Endothelial cell of umbilical vein (primary cell): ENCODE measurements at regions not wholly inside any gene's neighbourhood (a gene's known extent, or its start where the extent isn't known, plus 50 kb on each side); places are given as distances from the start of the nearest gene placed in this dataset.

ENCODE experiments used
- BruUV-seq: library from RNA; stranded (reverse); fragments of 400-500 nt; replicated peaks from 2 replicates; lab custom pipeline; 2021; lab: Mats Ljungman, UMichigan
- CTCF ChIA-PET: fragments of 300-600, 350-600 bp; sonication (Branson Sonifier 250); formaldehyde crosslinking; loops from one replicate; lab custom pipeline; 2021; ENCODE audit warnings: antibody characterized with exemption, inconsistent platforms; lab: Charles Lee
- POLR2A ChIA-PET: fragments of 300-600, 350-600 bp; sonication (Branson Sonifier 250); formaldehyde crosslinking; loops from one replicate; lab custom pipeline; 2021; ENCODE audit warnings: antibody characterized with exemption, inconsistent platforms; lab: Charles Lee
- DNase-seq: peaks from one replicate; pipeline ENCODE4 v3.0.0-alpha.2; 2011; ENCODE audit warnings: low read depth, low spot score
- FAIRE-seq: peaks from 2 replicates; lab custom pipeline; 2011; peaks lifted over from hg19 to GRCh38; lab: Jason Lieb, UNC
- H2AFZ ChIP-seq: 2 replicates; pipeline ENCODE4 v1.6.0; 2012; ENCODE audit warnings: low read depth, low read length, control low read depth, inconsistent platforms
- H3K27ac ChIP-seq: 2 replicates; pipeline ENCODE4 v1.5.1; 2011; ENCODE audit warnings: low read depth, mild to moderate bottlenecking, control low read depth, low read length, moderate library complexity; ENCODE audit not compliant: insufficient read depth
- H3K27me3 ChIP-seq, 2 experiments: 2 replicates each; pipeline versions ENCODE4 v1.6.0 to v1.6.1; 2011; ENCODE audit warnings: low read length in 2 of 2, mixed read lengths in 1 of 2; ENCODE audit not compliant: control insufficient read depth in 2 of 2, insufficient read depth in 2 of 2
- H3K36me3 ChIP-seq, 2 experiments: 2 replicates in 1 of 2; 3 replicates in 1 of 2; pipeline ENCODE4 v1.5.1; 2011; ENCODE audit warnings: low read length in 2 of 2, mild to moderate bottlenecking in 1 of 2, moderate library complexity in 1 of 2; ENCODE audit not compliant: control insufficient read depth in 2 of 2, insufficient read depth in 2 of 2; ENCODE audit errors: extremely low read depth in 1 of 2
- H3K4me1 ChIP-seq: 3 replicates; pipeline ENCODE4 v1.5.1; 2011; ENCODE audit warnings: mild to moderate bottlenecking, low read length; ENCODE audit not compliant: control insufficient read depth, insufficient read depth; ENCODE audit errors: extremely low read depth
- H3K4me2 ChIP-seq: 2 replicates; pipeline ENCODE4 v1.6.1; 2011; ENCODE audit warnings: low read length, control low read depth, mixed read lengths; ENCODE audit not compliant: insufficient read depth
- H3K4me3 ChIP-seq, 3 experiments: fragments of 200-600 bp in 1 of 3; sonication (generic), shearing (Covaris generic) in 1 of 3; replicated peaks in 1 of 3; 2 replicates each; pipeline ENCODE4 v1.5.1; 2011 to 2016; ENCODE audit warnings: control low read depth in 3 of 3, low read length in 3 of 3, mild to moderate bottlenecking in 2 of 3, inconsistent platforms in 1 of 3, low read depth in 1 of 3, moderate library complexity in 1 of 3; ENCODE audit not compliant: insufficient read depth in 1 of 3
- H3K79me2 ChIP-seq: 2 replicates; pipeline ENCODE4 v1.6.0; 2012; ENCODE audit warnings: low read length, inconsistent platforms; ENCODE audit not compliant: control insufficient read depth, insufficient read depth
- H3K9ac ChIP-seq: replicated peaks from 2 replicates; pipeline ENCODE3; 2011; ENCODE audit warnings: low read length, control low read depth; ENCODE audit not compliant: insufficient read depth; ENCODE audit errors: extremely low read depth
- H3K9me1 ChIP-seq: replicated peaks from 3 replicates; pipeline ENCODE4 v1.6.0; 2011; ENCODE audit warnings: mild to moderate bottlenecking, low read length; ENCODE audit not compliant: control insufficient read depth, insufficient read depth; ENCODE audit errors: extremely low read depth
- H3K9me3 ChIP-seq: replicated peaks from 2 replicates; pipeline ENCODE4 v1.5.1; 2012; ENCODE audit warnings: low read length, inconsistent platforms; ENCODE audit not compliant: control insufficient read depth, insufficient read depth
- H4K20me1 ChIP-seq: replicated peaks from 2 replicates; pipeline ENCODE3; 2011; ENCODE audit warnings: mild to moderate bottlenecking, low read length; ENCODE audit not compliant: control insufficient read depth, insufficient read depth; ENCODE audit errors: extremely low read depth
- GATA2 ChIP-seq: IDR thresholded peaks from 2 replicates; pipeline ENCODE4 v1.7.0; 2011; ENCODE audit warnings: low read depth, mild to moderate bottlenecking, moderate library complexity, mixed read lengths, low read length; ENCODE audit not compliant: insufficient read length, insufficient read depth
- MYC ChIP-seq: IDR thresholded peaks from one replicate; pipeline ENCODE4 v1.6.1; 2011; ENCODE audit warnings: mild to moderate bottlenecking, low read depth, low read length
- POLR2AphosphoS5 ChIP-seq: IDR thresholded peaks from 2 replicates; pipeline ENCODE4 v1.6.1; 2012; ENCODE audit warnings: low read depth, mild to moderate bottlenecking, control low read depth, low read length, moderate library complexity; ENCODE audit not compliant: insufficient read depth
- dilution Hi-C: fragments of 300-500 bp; cut with MboI; formaldehyde crosslinking; loops from one replicate; pipeline ENCODE4 v1.15.0; 2019; ENCODE audit warnings: low sequenced_read_pairs; ENCODE audit not compliant: extremely low pct_ligation_motif_present
- intact Hi-C: fragments of 100-400 bp; cut with micrococcal nuclease; formaldehyde crosslinking; loops from one replicate; pipeline ENCODE4 v1.10.0; 2022
- TF ChIP-seq, protein P1 (sequence below), 2 donors: IDR thresholded peaks; 1 replicate in 1 of 2; 2 replicates in 1 of 2; pipeline ENCODE4 v1.5.1; 2011; ENCODE audit warnings: low read length in 2 of 2, mild to moderate bottlenecking in 2 of 2, moderate library complexity in 2 of 2, control low read depth in 1 of 2, inconsistent platforms in 1 of 2, low read depth in 1 of 2; ENCODE audit not compliant: insufficient read depth in 1 of 2; ENCODE audit errors: extremely low read depth in 1 of 2
- TF ChIP-seq, protein P2 (sequence below): IDR thresholded peaks from 2 replicates; pipeline ENCODE4 v1.6.1; 2011; ENCODE audit not compliant: insufficient read depth, insufficient read length

DNA sequence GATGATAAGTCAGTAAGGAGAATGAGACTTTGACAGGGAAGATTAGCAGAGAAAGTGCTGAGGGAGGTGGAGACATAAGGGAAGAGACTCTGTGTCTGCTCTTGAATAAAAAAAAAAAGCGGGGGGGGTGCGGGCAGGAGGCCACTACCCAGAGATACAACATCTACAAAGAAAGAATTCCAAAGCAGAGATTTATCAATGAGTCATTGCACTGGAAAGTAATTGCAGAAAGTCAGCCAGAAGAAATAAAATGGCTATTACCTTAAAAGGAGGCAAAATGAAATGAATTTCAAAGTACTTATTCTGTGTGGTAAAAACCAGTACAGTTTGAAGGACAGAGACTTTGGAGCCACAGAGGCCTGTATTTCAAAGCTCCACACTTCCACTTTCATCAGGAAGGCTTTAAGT is 267.1 kb upstream of the PRKD1 start:
- H3K9me1 ChIP-seq: no peaks in the 10 kb centered on the region
- no peaks in the 10 kb centered on the region for H3K79me2 ChIP-seq
- no peaks in the 10 kb centered on the region for H3K27me3 ChIP-seq
- BruUV-seq: no TSS peak
- no peaks in the 10 kb centered on the region for H3K36me3 ChIP-seq
- DNase-seq: no peak
- H3K27ac ChIP-seq: no peak overlapping the region
- dilution Hi-C loops: no loop called here
- no peaks in the 10 kb centered on the region for H3K9me3 ChIP-seq
- no peaks in the 10 kb centered on the region for H4K20me1 ChIP-seq
- POLR2A ChIA-PET: no interaction called here
- intact Hi-C loops: no loop called here
- TF ChIP-seq GATA2: no peak
- no peak for TF ChIP-seq POLR2AphosphoS5
- no peak overlapping the region for H3K4me3 ChIP-seq
- H3K4me1 ChIP-seq: no peaks in the 10 kb centered on the region
- H3K9ac ChIP-seq: no peak overlapping the region
- no peak overlapping the region for H3K4me2 ChIP-seq
- H2AFZ ChIP-seq: no peak overlapping the region
- FAIRE-seq: no peak
- CTCF ChIA-PET: no interaction called here

DNA sequence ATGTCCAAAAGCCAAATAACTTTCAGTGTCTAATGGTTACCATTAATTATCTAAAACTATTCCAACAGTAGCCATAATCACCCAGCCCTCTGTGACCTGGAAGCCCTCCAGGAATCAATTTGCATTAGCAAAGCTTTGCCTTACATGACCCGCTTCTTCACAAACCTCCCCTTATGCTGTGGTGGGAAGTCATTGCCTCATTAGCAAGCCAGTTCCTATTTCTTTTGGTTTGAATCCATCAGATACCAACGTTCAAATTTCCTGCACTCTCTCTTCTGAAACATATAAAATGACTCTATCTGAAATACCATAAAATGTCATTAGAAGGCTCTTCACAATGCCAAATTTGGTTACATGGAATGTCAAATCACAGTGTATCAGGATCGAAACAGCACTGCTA is 268.3 kb upstream of the PRKD1 start:
- TF ChIP-seq, protein P1, sequence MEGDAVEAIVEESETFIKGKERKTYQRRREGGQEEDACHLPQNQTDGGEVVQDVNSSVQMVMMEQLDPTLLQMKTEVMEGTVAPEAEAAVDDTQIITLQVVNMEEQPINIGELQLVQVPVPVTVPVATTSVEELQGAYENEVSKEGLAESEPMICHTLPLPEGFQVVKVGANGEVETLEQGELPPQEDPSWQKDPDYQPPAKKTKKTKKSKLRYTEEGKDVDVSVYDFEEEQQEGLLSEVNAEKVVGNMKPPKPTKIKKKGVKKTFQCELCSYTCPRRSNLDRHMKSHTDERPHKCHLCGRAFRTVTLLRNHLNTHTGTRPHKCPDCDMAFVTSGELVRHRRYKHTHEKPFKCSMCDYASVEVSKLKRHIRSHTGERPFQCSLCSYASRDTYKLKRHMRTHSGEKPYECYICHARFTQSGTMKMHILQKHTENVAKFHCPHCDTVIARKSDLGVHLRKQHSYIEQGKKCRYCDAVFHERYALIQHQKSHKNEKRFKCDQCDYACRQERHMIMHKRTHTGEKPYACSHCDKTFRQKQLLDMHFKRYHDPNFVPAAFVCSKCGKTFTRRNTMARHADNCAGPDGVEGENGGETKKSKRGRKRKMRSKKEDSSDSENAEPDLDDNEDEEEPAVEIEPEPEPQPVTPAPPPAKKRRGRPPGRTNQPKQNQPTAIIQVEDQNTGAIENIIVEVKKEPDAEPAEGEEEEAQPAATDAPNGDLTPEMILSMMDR (IDR thresholded peaks at IDR 0.05; ENCODE audit: extremely low read depth in 1 of 2, insufficient read depth in 1 of 2, low read depth in 1 of 2, low read length in 2 of 2): no peak
- no peak for TF ChIP-seq MYC
- TF ChIP-seq, protein P2, sequence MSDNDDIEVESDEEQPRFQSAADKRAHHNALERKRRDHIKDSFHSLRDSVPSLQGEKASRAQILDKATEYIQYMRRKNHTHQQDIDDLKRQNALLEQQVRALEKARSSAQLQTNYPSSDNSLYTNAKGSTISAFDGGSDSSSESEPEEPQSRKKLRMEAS: no peak
- TF ChIP-seq GATA2: no peak
- no peak overlapping the region for H3K4me2 ChIP-seq
- no peak overlapping the region for H2AFZ ChIP-seq
- no peaks in the 10 kb centered on the region for H3K79me2 ChIP-seq
- ChIA-PET CTCF (no interaction called here), POLR2A (no interaction called here)
- no TSS peak for BruUV-seq
- no peak for DNase-seq
- no peaks in the 10 kb centered on the region for H3K36me3 ChIP-seq
- no peak overlapping the region for H3K4me3 ChIP-seq
- dilution Hi-C loops: no loop called here
- H3K9me1 ChIP-seq: no peaks in the 10 kb centered on the region
- FAIRE-seq: no peak
- H3K9me3 ChIP-seq: no peaks in the 10 kb centered on the region
- H3K27ac ChIP-seq: no peak overlapping the region
- H3K27me3 ChIP-seq: no peaks in the 10 kb centered on the region
- H3K9ac ChIP-seq: no peak overlapping the region
- no peaks in the 10 kb centered on the region for H4K20me1 ChIP-seq
- H3K4me1 ChIP-seq: no peaks in the 10 kb centered on the region
- intact Hi-C loops: no loop called here
